ENCODE measurements at regions not wholly inside any gene's neighbourhood (a gene's known extent, or its start where the extent isn't known, plus 50 kb on each side); places are given as distances from the start of the nearest gene placed in this dataset.

DNA sequence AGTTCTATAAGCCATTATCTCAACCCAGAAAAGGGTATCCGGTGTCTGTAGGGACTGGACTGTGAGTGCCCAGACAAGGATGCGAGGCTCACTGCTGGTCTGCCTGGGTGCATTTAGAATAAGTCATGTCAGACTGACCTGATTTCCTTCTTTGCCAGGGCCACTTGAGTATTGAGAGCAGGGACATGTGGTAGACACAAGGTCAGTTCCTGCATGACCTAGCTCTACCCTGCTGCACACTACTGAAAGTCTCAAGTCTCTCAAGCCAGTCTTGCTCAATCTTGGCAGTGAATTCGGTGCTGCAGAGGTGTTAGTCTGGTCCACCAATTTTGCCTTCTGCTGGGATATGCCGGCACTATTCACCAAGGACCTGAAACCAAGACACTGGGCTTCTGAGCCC, 180.1 kb downstream of the C1orf94 start:
- Histone ChIP-seq H3F3A (ENCODE audit: insufficient read depth, low read length) (no peaks in the 10 kb centered on the region), H3K36me3 (ENCODE audit: insufficient read depth, low read length) (no peaks in the 10 kb centered on the region), H3K4me3 (ENCODE audit: low read depth, low read length, poor library complexity, severe bottlenecking) (no peak overlapping the region), H3K9ac (ENCODE audit: low read length) (no peak overlapping the region), H3K79me2 (ENCODE audit: insufficient read depth, low read length) (no peaks in the 10 kb centered on the region), H3K27me3 (ENCODE audit: insufficient read depth, low read length) (no peaks in the 10 kb centered on the region), H3K9me3 (ENCODE audit: low read length) (no peaks in the 10 kb centered on the region), H3K4me2 (ENCODE audit: low read length) (no peak overlapping the region), H3K9me2 (ENCODE audit: low read depth, low read length) (no peaks in the 10 kb centered on the region), H4K20me1 (ENCODE audit: insufficient read depth, low read length) (no peaks in the 10 kb centered on the region), H3K27ac (ENCODE audit: low read depth, low read length, poor library complexity, severe bottlenecking) (no peak overlapping the region), H3K4me1 (ENCODE audit: insufficient read depth, low read length, severe bottlenecking) (no peaks in the 10 kb centered on the region), H2AFZ (ENCODE audit: low read length) (no peak overlapping the region)
- TF ChIP-seq, protein P1, sequence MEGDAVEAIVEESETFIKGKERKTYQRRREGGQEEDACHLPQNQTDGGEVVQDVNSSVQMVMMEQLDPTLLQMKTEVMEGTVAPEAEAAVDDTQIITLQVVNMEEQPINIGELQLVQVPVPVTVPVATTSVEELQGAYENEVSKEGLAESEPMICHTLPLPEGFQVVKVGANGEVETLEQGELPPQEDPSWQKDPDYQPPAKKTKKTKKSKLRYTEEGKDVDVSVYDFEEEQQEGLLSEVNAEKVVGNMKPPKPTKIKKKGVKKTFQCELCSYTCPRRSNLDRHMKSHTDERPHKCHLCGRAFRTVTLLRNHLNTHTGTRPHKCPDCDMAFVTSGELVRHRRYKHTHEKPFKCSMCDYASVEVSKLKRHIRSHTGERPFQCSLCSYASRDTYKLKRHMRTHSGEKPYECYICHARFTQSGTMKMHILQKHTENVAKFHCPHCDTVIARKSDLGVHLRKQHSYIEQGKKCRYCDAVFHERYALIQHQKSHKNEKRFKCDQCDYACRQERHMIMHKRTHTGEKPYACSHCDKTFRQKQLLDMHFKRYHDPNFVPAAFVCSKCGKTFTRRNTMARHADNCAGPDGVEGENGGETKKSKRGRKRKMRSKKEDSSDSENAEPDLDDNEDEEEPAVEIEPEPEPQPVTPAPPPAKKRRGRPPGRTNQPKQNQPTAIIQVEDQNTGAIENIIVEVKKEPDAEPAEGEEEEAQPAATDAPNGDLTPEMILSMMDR (IDR thresholded peaks at IDR 0.05; ENCODE audit: low read length): no peak
- TF ChIP-seq EZH2 (IDR thresholded peaks at IDR 0.05; ENCODE audit: borderline replicate concordance, low read length): no peak

DNA sequence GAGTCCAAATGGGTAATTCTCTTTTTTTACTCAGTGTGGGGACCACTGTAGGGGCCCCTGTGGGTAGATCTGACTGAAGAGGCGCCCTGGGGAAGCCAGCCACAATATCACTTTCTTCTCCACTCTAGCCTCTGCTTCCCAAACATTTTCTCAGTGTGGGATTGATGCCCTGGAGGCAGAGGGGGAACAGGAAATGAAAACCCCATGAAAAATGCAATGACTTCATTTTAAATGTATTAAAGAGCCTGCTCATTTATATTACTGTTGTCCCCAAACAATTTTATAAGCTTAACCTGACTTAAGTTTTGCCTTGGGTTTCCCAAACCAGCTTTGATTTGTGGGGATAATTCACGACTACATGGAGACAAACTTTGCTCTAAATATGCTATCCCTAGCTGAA, 181.9 kb downstream of the C1orf94 start:
- H2AFZ ChIP-seq (ENCODE audit: low read length): no peak overlapping the region
- no peaks in the 10 kb centered on the region for H4K20me1 ChIP-seq (ENCODE audit: insufficient read depth, low read length)
- H3K27ac ChIP-seq (ENCODE audit: low read depth, low read length, poor library complexity, severe bottlenecking): no peak overlapping the region
- H3K36me3 ChIP-seq (ENCODE audit: insufficient read depth, low read length): no peaks in the 10 kb centered on the region
- no peak overlapping the region for H3K9ac ChIP-seq (ENCODE audit: low read length)
- no peaks in the 10 kb centered on the region for H3K4me1 ChIP-seq (ENCODE audit: insufficient read depth, low read length, severe bottlenecking)
- TF ChIP-seq, protein P1 (IDR thresholded peaks at IDR 0.05; ENCODE audit: low read length): no peak
- no peak overlapping the region for H3K4me3 ChIP-seq (ENCODE audit: low read depth, low read length, poor library complexity, severe bottlenecking)
- no peak overlapping the region for H3K4me2 ChIP-seq (ENCODE audit: low read length)
- no peaks in the 10 kb centered on the region for H3K27me3 ChIP-seq (ENCODE audit: insufficient read depth, low read length)
- no peaks in the 10 kb centered on the region for H3K79me2 ChIP-seq (ENCODE audit: insufficient read depth, low read length)
- H3F3A ChIP-seq (ENCODE audit: insufficient read depth, low read length): no peaks in the 10 kb centered on the region
- H3K9me3 ChIP-seq (ENCODE audit: low read length): no peaks in the 10 kb centered on the region
- no peaks in the 10 kb centered on the region for H3K9me2 ChIP-seq (ENCODE audit: low read depth, low read length)

DNA sequence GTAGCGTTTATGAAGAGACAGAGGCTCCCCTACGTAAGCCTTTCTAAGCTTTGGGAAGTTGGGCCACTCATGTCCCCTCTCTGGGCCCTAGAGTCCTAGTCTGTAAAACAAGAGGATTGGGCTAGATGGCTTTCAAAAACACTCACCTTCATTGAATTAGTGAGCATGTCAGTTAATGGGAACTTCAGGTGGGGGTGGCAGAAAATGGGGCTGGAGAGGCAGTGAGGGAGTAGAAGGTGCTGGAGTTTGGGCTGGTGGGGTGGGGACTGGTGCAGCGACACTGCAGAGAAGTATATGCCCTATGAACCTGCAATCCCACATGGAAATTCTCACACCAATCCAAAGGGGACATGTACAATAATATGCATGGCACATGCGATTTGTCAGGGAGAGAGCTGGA, 182.7 kb downstream of the C1orf94 start:
- Histone ChIP-seq H3K9ac (ENCODE audit: low read length) (no peak overlapping the region), H3K9me2 (ENCODE audit: low read depth, low read length) (no peaks in the 10 kb centered on the region), H3K36me3 (ENCODE audit: insufficient read depth, low read length) (no peaks in the 10 kb centered on the region), H3K4me2 (ENCODE audit: low read length) (no peak overlapping the region), H3K79me2 (ENCODE audit: insufficient read depth, low read length) (no peaks in the 10 kb centered on the region), H3K27me3 (ENCODE audit: insufficient read depth, low read length) (no peaks in the 10 kb centered on the region), H3K9me3 (ENCODE audit: low read length) (no peaks in the 10 kb centered on the region), H3K4me1 (ENCODE audit: insufficient read depth, low read length, severe bottlenecking) (no peaks in the 10 kb centered on the region), H3F3A (ENCODE audit: insufficient read depth, low read length) (no peaks in the 10 kb centered on the region), H4K20me1 (ENCODE audit: insufficient read depth, low read length) (no peaks in the 10 kb centered on the region), H3K27ac (ENCODE audit: low read depth, low read length, poor library complexity, severe bottlenecking) (no peak overlapping the region), H3K4me3 (ENCODE audit: low read depth, low read length, poor library complexity, severe bottlenecking) (no peak overlapping the region), H2AFZ (ENCODE audit: low read length) (no peak overlapping the region)
- TF ChIP-seq, protein P1 (IDR thresholded peaks at IDR 0.05; ENCODE audit: low read length): no peak
- TF ChIP-seq EZH2 (IDR thresholded peaks at IDR 0.05; ENCODE audit: borderline replicate concordance, low read length): no peak
